ENCODE measurements at regions not wholly inside any gene's neighbourhood (a gene's known extent, or its start where the extent isn't known, plus 50 kb on each side); places are given as distances from the start of the nearest gene placed in this dataset.

- TF ChIP-seq EZH2 (IDR thresholded peaks at IDR 0.05; ENCODE audit: low read depth) (no peak), CTCF (conservative IDR thresholded peaks at IDR 0.05) (no peak)
Observed at GRCh38 chr11:23948851-23949250, 548.0 kb upstream of the LUZP2 start.

Data from PC-9 (cell line).